Nephron (organoid): ENCODE measurements at regions not wholly inside any gene's neighbourhood (a gene's known extent, or its start where the extent isn't known, plus 50 kb on each side); places are given as distances from the start of the nearest gene placed in this dataset.
"Not testable (repeated sequence)": the region's sequence is repeated elsewhere in the genome, so short reads cannot be mapped to it uniquely, and the experiment has no call there.

Experiments used
- H3K27ac Mint-ChIP-seq, 3 experiments: 2 replicates each; pipeline ENCODE4 v1.8.0; 2020; ENCODE audit warnings: mixed read lengths in 3 of 3, mild to moderate bottlenecking in 2 of 3, moderate library complexity in 1 of 3
- H3K27me3 Mint-ChIP-seq: 2 replicates; pipeline ENCODE4 v1.8.0; 2021; ENCODE audit warnings: low read depth, mild to moderate bottlenecking, moderate library complexity, mixed read lengths
- H3K36me3 Mint-ChIP-seq: 2 replicates; pipeline ENCODE4 v1.8.0; 2020; ENCODE audit warnings: low read depth, mixed read lengths
- H3K4me1 Mint-ChIP-seq: 2 replicates; pipeline ENCODE4 v1.8.0; 2020; ENCODE audit warnings: mixed read lengths
- H3K4me3 Mint-ChIP-seq, 3 experiments: 2 replicates each; pipeline ENCODE4 v1.8.0; 2020; ENCODE audit warnings: mild to moderate bottlenecking in 3 of 3, mixed read lengths in 3 of 3, moderate library complexity in 2 of 3
- H3K9me3 Mint-ChIP-seq: 2 replicates; pipeline ENCODE4 v1.8.0; 2020; ENCODE audit warnings: mixed read lengths
- TF ChIP-seq, protein P1 (sequence below), 3 experiments: fragments of 200-600 bp; sonication (generic); IDR thresholded peaks; one replicate each; pipeline ENCODE4 v1.5.0; 2021; ENCODE audit warnings: antibody characterized with exemption in 3 of 3; ENCODE audit not compliant: unreplicated experiment in 3 of 3

DNA sequence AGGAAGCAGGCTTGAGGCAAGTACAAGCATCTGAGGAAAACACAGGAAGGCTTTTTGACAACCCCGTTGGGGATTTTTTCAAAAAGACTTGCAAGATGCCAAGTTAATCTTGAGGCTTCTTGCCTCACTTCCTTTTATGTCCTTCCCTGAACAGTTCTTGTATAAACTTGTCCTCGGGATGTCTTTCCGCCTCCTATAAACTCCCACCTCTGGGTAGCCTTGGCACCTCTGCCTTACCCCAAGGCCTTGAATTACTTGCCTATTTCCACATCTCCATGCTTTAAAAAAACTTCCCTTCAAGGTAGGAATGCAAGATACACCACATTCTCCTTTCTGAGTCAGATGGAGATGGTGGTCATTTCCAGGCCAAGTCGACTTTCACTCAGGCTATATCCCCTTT lies 106.4 kb upstream of the RBBP8 start:
- Mint-ChIP-seq H3K4me1 (peaks cover 3% of the 10 kb centered on the region), H3K36me3 (no peaks in the 10 kb centered on the region), H3K9me3 (no peaks in the 10 kb centered on the region), H3K27ac (no peak overlapping the region), H3K27me3 (no peaks in the 10 kb centered on the region), H3K4me3 (no peak overlapping the region)
- TF ChIP-seq, protein P1, sequence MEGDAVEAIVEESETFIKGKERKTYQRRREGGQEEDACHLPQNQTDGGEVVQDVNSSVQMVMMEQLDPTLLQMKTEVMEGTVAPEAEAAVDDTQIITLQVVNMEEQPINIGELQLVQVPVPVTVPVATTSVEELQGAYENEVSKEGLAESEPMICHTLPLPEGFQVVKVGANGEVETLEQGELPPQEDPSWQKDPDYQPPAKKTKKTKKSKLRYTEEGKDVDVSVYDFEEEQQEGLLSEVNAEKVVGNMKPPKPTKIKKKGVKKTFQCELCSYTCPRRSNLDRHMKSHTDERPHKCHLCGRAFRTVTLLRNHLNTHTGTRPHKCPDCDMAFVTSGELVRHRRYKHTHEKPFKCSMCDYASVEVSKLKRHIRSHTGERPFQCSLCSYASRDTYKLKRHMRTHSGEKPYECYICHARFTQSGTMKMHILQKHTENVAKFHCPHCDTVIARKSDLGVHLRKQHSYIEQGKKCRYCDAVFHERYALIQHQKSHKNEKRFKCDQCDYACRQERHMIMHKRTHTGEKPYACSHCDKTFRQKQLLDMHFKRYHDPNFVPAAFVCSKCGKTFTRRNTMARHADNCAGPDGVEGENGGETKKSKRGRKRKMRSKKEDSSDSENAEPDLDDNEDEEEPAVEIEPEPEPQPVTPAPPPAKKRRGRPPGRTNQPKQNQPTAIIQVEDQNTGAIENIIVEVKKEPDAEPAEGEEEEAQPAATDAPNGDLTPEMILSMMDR (IDR thresholded peaks at IDR 0.05; ENCODE audit: unreplicated experiment in 3 of 3), result no peak

DNA sequence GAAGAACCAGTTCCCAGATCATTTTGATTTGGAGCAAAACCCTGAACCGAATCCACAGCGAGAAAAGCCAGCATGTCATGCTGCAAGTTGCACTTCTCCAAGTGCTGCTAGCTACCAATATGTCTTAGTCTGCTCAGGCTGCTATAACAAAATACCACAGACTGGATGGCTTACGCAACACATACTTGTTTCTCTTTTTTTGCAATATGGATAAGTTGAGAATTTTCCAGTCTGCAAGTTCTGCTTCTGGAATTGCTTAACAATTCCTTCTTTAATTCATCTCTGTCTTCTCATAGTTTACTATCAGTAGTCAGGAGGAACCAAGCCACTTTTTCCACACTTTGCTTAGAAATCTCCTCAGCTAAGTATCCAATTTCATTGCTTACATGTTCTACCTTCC lies 105.9 kb upstream of the RBBP8 start:
- H3K27ac Mint-ChIP-seq, result no peak overlapping the region
- no peaks in the 10 kb centered on the region for H3K9me3 Mint-ChIP-seq
- TF ChIP-seq, protein P1 (IDR thresholded peaks at IDR 0.05; ENCODE audit: unreplicated experiment in 3 of 3), result no peak
- no peaks in the 10 kb centered on the region for H3K27me3 Mint-ChIP-seq
- peaks cover 5% of the 10 kb centered on the region for H3K4me1 Mint-ChIP-seq
- H3K4me3 Mint-ChIP-seq, result no peak overlapping the region
- no peaks in the 10 kb centered on the region for H3K36me3 Mint-ChIP-seq

GRCh38 chr18:22827741-22828140 lies 105.4 kb upstream of the RBBP8 start:
- H3K36me3 Mint-ChIP-seq, result no peaks in the 10 kb centered on the region
- peaks cover 5% of the 10 kb centered on the region for H3K4me1 Mint-ChIP-seq
- H3K27me3 Mint-ChIP-seq, result no peaks in the 10 kb centered on the region
- TF ChIP-seq, protein P1 (IDR thresholded peaks at IDR 0.05; ENCODE audit: unreplicated experiment in 3 of 3), result no peak
- H3K27ac Mint-ChIP-seq, result no peak overlapping the region
- no peak overlapping the region for H3K4me3 Mint-ChIP-seq
- H3K9me3 Mint-ChIP-seq, result no peaks in the 10 kb centered on the region

DNA sequence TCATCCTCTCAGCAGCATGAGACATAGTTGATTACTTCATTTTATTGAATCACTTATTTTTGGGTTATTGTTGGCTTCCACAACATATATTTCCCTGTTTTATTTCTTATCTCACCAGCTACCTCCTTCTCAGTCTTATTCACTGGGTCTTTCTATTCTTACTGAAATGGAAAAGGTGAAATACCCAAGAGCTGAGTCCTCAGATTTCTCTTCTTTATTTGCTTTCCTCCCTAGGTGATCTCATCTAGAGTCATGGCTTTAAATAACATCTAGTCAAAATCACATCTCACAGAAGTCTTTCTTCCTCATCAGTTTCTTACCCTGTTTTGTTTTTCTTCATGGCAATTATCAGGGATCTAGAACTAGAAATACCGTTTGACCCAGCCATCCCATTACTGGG lies 105.0 kb upstream of the RBBP8 start:
- Mint-ChIP-seq H3K27me3 (no peaks in the 10 kb centered on the region), H3K36me3 (no peaks in the 10 kb centered on the region), H3K9me3 (no peaks in the 10 kb centered on the region), H3K4me3 (no peak overlapping the region), H3K4me1 (peaks cover 5% of the 10 kb centered on the region), H3K27ac (no peak overlapping the region)
- TF ChIP-seq, protein P1 (IDR thresholded peaks at IDR 0.05; ENCODE audit: unreplicated experiment in 3 of 3), result no peak

DNA sequence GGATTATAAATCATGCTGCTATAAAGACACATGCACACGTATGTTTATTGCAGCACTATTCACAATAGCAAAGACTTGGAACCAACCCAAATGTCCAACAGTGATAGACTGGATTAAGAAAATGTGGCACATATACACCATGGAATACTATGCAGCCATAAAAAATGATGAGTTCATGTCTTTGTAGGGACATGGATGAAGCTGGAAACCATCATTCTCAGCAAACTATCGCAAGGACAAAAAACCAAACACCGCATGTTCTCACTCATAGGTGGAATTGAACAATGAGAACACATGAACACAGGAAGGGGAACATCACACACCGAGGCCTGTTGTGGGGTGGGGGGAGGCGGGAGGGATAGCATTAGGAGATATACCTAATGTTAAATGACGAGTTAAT lies 104.5 kb upstream of the RBBP8 start:
- not testable (repeated sequence) for H3K36me3 Mint-ChIP-seq, H3K27ac Mint-ChIP-seq, H3K4me3 Mint-ChIP-seq, H3K9me3 Mint-ChIP-seq, H3K27me3 Mint-ChIP-seq, H3K4me1 Mint-ChIP-seq

- TF ChIP-seq, protein P1 (IDR thresholded peaks at IDR 0.05; ENCODE audit: unreplicated experiment in 3 of 3), result no peak
- H3K4me3 Mint-ChIP-seq, result no peak overlapping the region
Measured at GRCh38 chr18:22829781-22830180, 103.3 kb upstream of the RBBP8 start.

More at GRCh38 chr18:22829781-22830180, 103.3 kb upstream of the RBBP8 start:
- Mint-ChIP-seq H3K27me3 (no peaks in the 10 kb centered on the region), H3K4me1 (peaks cover 5% of the 10 kb centered on the region), H3K36me3 (no peaks in the 10 kb centered on the region), H3K9me3 (no peaks in the 10 kb centered on the region), H3K27ac (no peak overlapping the region)
